IMR-90 (cell line): ENCODE measurements at regions not wholly inside any gene's neighbourhood (a gene's known extent, or its start where the extent isn't known, plus 50 kb on each side); places are given as distances from the start of the nearest gene placed in this dataset.

Source experiments
- ATAC-seq: fragments of 200-7000 bp; cut with Tn5 transposase; 2 replicates; pipeline ENCODE4 v1.9.1; 2020; ENCODE audit warnings: low read depth, mild to moderate bottlenecking, moderate library complexity
- BruUV-seq: library from RNA; stranded (reverse); fragments of 400-500 nt; replicated peaks from 2 replicates; lab custom pipeline; 2021; lab: Mats Ljungman, UMichigan
- CTCF ChIA-PET: fragments of 300-600 bp; formaldehyde crosslinking; extraction: SDS; loops from one replicate; lab custom pipeline; 2021; ENCODE audit warnings: antibody characterized with exemption; lab: Yijun Ruan, JAX
- POLR2A ChIA-PET: fragments of 300-600 bp; sonication (Branson Sonifier 250); formaldehyde crosslinking; loops from one replicate; lab custom pipeline; 2022; ENCODE audit warnings: antibody characterized with exemption; ENCODE audit not compliant: unreplicated experiment; lab: Charles Lee
- DNase-seq: peaks from one replicate; pipeline ENCODE4 v3.0.0; 2013
- H2AFZ ChIP-seq: replicated peaks from 2 replicates; pipeline ENCODE3; 2013; ENCODE audit warnings: low read length, mild to moderate bottlenecking; ENCODE audit not compliant: poor library complexity
- H2AK5ac ChIP-seq: 2 replicates; pipeline ENCODE4 v1.6.1; 2013; ENCODE audit warnings: low read depth, low read length, inconsistent platforms
- H2AK9ac ChIP-seq: replicated peaks from 2 replicates; pipeline ENCODE3; 2013; ENCODE audit warnings: mild to moderate bottlenecking, low read depth, low read length, moderate library complexity; ENCODE audit not compliant: poor library complexity
- H2BK120ac ChIP-seq: 2 replicates; pipeline ENCODE4 v1.6.1; 2013; ENCODE audit warnings: low read depth, low read length, inconsistent platforms
- H2BK15ac ChIP-seq: 3 replicates; pipeline ENCODE4 v1.6.1; 2013; ENCODE audit warnings: low read depth, low read length, inconsistent platforms
- H2BK20ac ChIP-seq: 2 replicates; pipeline ENCODE4 v1.6.1; 2013; ENCODE audit warnings: low read depth, mild to moderate bottlenecking, inconsistent platforms, low read length, moderate library complexity
- H2BK5ac ChIP-seq: 2 replicates; pipeline ENCODE4 v1.6.1; 2013; ENCODE audit warnings: mild to moderate bottlenecking, low read depth, low read length, inconsistent platforms; ENCODE audit not compliant: poor library complexity, severe bottlenecking
- H3K14ac ChIP-seq: replicated peaks from 2 replicates; pipeline ENCODE4 v1.6.1; 2013; ENCODE audit warnings: low read depth, low read length, inconsistent platforms
- H3K18ac ChIP-seq: 2 replicates; pipeline ENCODE4 v1.6.1; 2013; ENCODE audit warnings: low read depth, low read length, control low read depth
- H3K23ac ChIP-seq: 2 replicates; pipeline ENCODE4 v1.6.1; 2013; ENCODE audit warnings: low read depth, low read length, inconsistent platforms
- H3K27ac ChIP-seq: 2 replicates; pipeline ENCODE4 v1.5.1; 2013; ENCODE audit warnings: mild to moderate bottlenecking, control low read depth, low read length; ENCODE audit not compliant: insufficient read depth
- H3K27me3 ChIP-seq: 2 replicates; pipeline ENCODE4 v1.6.1; 2013; ENCODE audit warnings: low read length; ENCODE audit not compliant: control insufficient read depth, insufficient read depth
- H3K36me3 ChIP-seq: 2 replicates; pipeline ENCODE4 v1.6.1; 2013; ENCODE audit warnings: low read length, mixed read lengths; ENCODE audit not compliant: control insufficient read depth, insufficient read depth
- H3K4ac ChIP-seq: 2 replicates; pipeline ENCODE4 v1.6.1; 2013; ENCODE audit warnings: low read depth, low read length, inconsistent platforms
- H3K4me1 ChIP-seq: 2 replicates; pipeline ENCODE4 v1.6.1; 2013; ENCODE audit warnings: low read length, mixed read lengths; ENCODE audit not compliant: control insufficient read depth, insufficient read depth
- H3K4me2 ChIP-seq: 2 replicates; pipeline ENCODE4 v1.6.1; 2013; ENCODE audit warnings: low read depth, mild to moderate bottlenecking, control low read depth, low read length, moderate library complexity
- H3K4me3 ChIP-seq: 2 replicates; pipeline ENCODE4 v1.5.1; 2013; ENCODE audit warnings: low read depth, mild to moderate bottlenecking, control low read depth, low read length, moderate library complexity; ENCODE audit not compliant: insufficient read depth
- H3K56ac ChIP-seq: 2 replicates; pipeline ENCODE4 v1.6.1; 2013; ENCODE audit warnings: low read length, inconsistent platforms; ENCODE audit not compliant: insufficient read depth; ENCODE audit errors: extremely low read depth
- H3K79me1 ChIP-seq, 2 experiments: 2 replicates each; pipeline ENCODE4 v1.6.1; 2013; ENCODE audit warnings: low read length in 2 of 2, inconsistent platforms in 1 of 2, low read depth in 1 of 2
- H3K9ac ChIP-seq: 2 replicates; pipeline ENCODE4 v1.6.1; 2013; ENCODE audit warnings: low read depth, low read length, control low read depth
- H3K9me1 ChIP-seq: 2 replicates; pipeline ENCODE4 v1.6.1; 2013; ENCODE audit warnings: low read length, inconsistent platforms; ENCODE audit not compliant: insufficient read depth
- H3K9me3 ChIP-seq: 2 replicates; pipeline ENCODE4 v1.6.1; 2013; ENCODE audit warnings: low read length; ENCODE audit not compliant: control insufficient read depth, insufficient read depth
- H4K20me1 ChIP-seq: 2 replicates; pipeline ENCODE4 v1.6.1; 2013; ENCODE audit warnings: low read length, inconsistent platforms; ENCODE audit not compliant: insufficient read depth
- H4K5ac ChIP-seq: 2 replicates; pipeline ENCODE4 v1.6.1; 2013; ENCODE audit warnings: mild to moderate bottlenecking, low read depth, low read length, control low read depth
- H4K8ac ChIP-seq, 2 experiments: 2 replicates each; pipeline ENCODE4 v1.6.1; 2013; ENCODE audit warnings: low read depth in 2 of 2, low read length in 2 of 2, control low read depth in 1 of 2, inconsistent platforms in 1 of 2
- H4K91ac ChIP-seq: 2 replicates; pipeline ENCODE4 v1.6.1; 2013; ENCODE audit warnings: low read depth, low read length, inconsistent platforms; ENCODE audit not compliant: insufficient read depth
- CEBPB ChIP-seq: IDR thresholded peaks from 2 replicates; pipeline ENCODE4 v1.6.1; 2012; ENCODE audit warnings: low read depth, low read length, improper control_type of control experiment
- FOS ChIP-seq: fragments of 150-350 bp; IDR thresholded peaks from 2 replicates; pipeline ENCODE4 v1.6.1; 2016; ENCODE audit warnings: low read depth, low read length
- RCOR1 ChIP-seq: IDR thresholded peaks from 2 replicates; pipeline ENCODE4 v1.6.1; 2012; ENCODE audit warnings: mild to moderate bottlenecking, low read length, improper control_type of control experiment; ENCODE audit not compliant: insufficient replicate concordance
- SMC3 ChIP-seq: fragments of 150-350 bp; IDR thresholded peaks from 2 replicates; pipeline ENCODE4 v1.6.1; 2016; ENCODE audit warnings: low read depth, mild to moderate bottlenecking, antibody characterized with exemption, low read length, moderate library complexity
- WGBS, 2 experiments: methylation state at CpG; one replicate each; pipeline versions ENCODE4 v1.1.5 to v1.1.7; 2013; ENCODE audit warnings: missing lambda C conversion rate in 2 of 2; ENCODE audit not compliant: insufficient read length in 1 of 2; ENCODE audit errors: extremely low coverage in 2 of 2; 5-methylcytosine and 5-hydroxymethylcytosine counted together
- dilution Hi-C: fragments of 300-500 bp; cut with HindIII; formaldehyde crosslinking; loops from one replicate; pipeline ENCODE4 v1.14.3; 2018; ENCODE audit warnings: low sequenced_read_pairs; ENCODE audit not compliant: unreplicated experiment
- in situ Hi-C: fragments of 300-500 bp; cut with MboI; formaldehyde crosslinking; loops from 3 replicates; pipeline ENCODE4 v1.14.3; 2019; ENCODE audit warnings: low sequenced_read_pairs, inconsistent platforms, mixed read lengths
- intact Hi-C: fragments of 100-400 bp; cut with micrococcal nuclease; formaldehyde crosslinking; loops from 2 replicates; pipeline ENCODE4 v1.10.0; 2022

- no peak overlapping the region for H3K27ac ChIP-seq
- intact Hi-C loops = no loop called here
- ATAC-seq (no peak), DNase-seq (no peak)
- H3K27me3 ChIP-seq = no peaks in the 10 kb centered on the region
- no peaks in the 10 kb centered on the region for H3K9me3 ChIP-seq
- H2BK120ac ChIP-seq = no peak overlapping the region
- no peaks in the 10 kb centered on the region for H4K20me1 ChIP-seq
- H4K5ac ChIP-seq = no peak overlapping the region; the same call in 1 of the 2 replicates
- H3K79me1 ChIP-seq = no peaks in the 10 kb centered on the region
- no peak overlapping the region for H2AFZ ChIP-seq
- no peaks in the 10 kb centered on the region; the same call in none of the 2 replicates for H3K4me1 ChIP-seq
- H3K23ac ChIP-seq = no peak overlapping the region
- no peak overlapping the region for H2BK15ac ChIP-seq
- dilution Hi-C loops = no loop called here
- H3K18ac ChIP-seq = peak overlapping the region; percentile 33; the same call in 1 of the 2 replicates
- no peak overlapping the region for H3K4ac ChIP-seq
- H3K14ac ChIP-seq = no peak overlapping the region
- H3K9ac ChIP-seq = no peak overlapping the region
- H3K9me1 ChIP-seq = 0 out of 2 replicates have a peak, but pooled peaks cover 3% of the 10 kb centered on the region
- H3K4me3 ChIP-seq = no peak overlapping the region
- TF ChIP-seq RCOR1 = no peak
- no peak for TF ChIP-seq SMC3
- TF ChIP-seq FOS = no peak
- TF ChIP-seq CEBPB = no peak
- H2BK5ac ChIP-seq = no peak overlapping the region
- POLR2A ChIA-PET = no interaction called here
- H4K8ac ChIP-seq = no peak overlapping the region; a peak in 1 of 4 replicates
- BruUV-seq = no TSS peak
- CTCF ChIA-PET = no interaction called here
- no peak overlapping the region for H3K56ac ChIP-seq
- no peak overlapping the region for H2AK9ac ChIP-seq
- no peak overlapping the region; the same call in 1 of the 2 replicates for H2AK5ac ChIP-seq
- no peak overlapping the region for H2BK20ac ChIP-seq
- in situ Hi-C loops = no loop called here
- H3K36me3 ChIP-seq = no peaks in the 10 kb centered on the region
- no CpG with 5 or more reads among the region's 1 CpG for WGBS, 2 experiments
- H3K4me2 ChIP-seq = no peak overlapping the region
- H4K91ac ChIP-seq = no peak overlapping the region
Observed at GRCh38 chr4:26075583-26075982, 161.6 kb downstream of the SMIM20 start.
